ENCODE measurements at regions not wholly inside any gene's neighbourhood (a gene's known extent, or its start where the extent isn't known, plus 50 kb on each side); places are given as distances from the start of the nearest gene placed in this dataset.

DNA sequence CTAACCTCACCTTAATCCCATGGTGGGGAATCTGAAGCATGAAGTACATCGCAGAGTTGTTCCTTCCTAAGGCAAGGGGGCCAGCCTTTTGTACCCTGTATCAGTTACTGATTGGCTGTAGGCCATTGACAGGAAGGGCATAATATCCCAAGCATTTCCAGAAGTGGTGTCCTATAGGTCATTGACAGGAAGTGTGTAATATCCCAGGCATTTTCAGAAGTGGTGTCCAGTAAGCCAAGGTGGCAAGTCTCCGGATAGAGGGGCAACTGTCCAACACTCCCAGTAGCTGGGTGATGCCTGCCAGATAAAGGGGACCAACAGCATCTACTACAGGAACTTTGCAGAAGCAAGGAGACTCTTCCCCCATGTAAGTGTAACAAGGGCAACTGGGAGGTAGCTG is 52.1 kb upstream of the MYRIP start:
- Histone ChIP-seq H3K36me3 (no peaks in the 10 kb centered on the region), H3K27ac (no peak overlapping the region), H3K27me3 (no peaks in the 10 kb centered on the region), H3K4me1 (no peaks in the 10 kb centered on the region), H3K9me3 (no peaks in the 10 kb centered on the region), H3K4me3 (no peak overlapping the region)
- TF ChIP-seq, protein P1, sequence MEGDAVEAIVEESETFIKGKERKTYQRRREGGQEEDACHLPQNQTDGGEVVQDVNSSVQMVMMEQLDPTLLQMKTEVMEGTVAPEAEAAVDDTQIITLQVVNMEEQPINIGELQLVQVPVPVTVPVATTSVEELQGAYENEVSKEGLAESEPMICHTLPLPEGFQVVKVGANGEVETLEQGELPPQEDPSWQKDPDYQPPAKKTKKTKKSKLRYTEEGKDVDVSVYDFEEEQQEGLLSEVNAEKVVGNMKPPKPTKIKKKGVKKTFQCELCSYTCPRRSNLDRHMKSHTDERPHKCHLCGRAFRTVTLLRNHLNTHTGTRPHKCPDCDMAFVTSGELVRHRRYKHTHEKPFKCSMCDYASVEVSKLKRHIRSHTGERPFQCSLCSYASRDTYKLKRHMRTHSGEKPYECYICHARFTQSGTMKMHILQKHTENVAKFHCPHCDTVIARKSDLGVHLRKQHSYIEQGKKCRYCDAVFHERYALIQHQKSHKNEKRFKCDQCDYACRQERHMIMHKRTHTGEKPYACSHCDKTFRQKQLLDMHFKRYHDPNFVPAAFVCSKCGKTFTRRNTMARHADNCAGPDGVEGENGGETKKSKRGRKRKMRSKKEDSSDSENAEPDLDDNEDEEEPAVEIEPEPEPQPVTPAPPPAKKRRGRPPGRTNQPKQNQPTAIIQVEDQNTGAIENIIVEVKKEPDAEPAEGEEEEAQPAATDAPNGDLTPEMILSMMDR (IDR thresholded peaks at IDR 0.05): no peak
- no peak for TF ChIP-seq POLR2A (IDR thresholded peaks at IDR 0.05)
- no peak for TF ChIP-seq POLR2AphosphoS5 (IDR thresholded peaks at IDR 0.05; ENCODE audit: insufficient read depth in 1 of 2, low read depth in 1 of 2)
- intact Hi-C loops (cut with DNase I): no loop called here
- no peak for DNase-seq (ENCODE audit: extremely low spot score in 2 of 2)

Measured in vagina (tissue), 2 donors.